ENCODE measurements at regions not wholly inside any gene's neighbourhood (a gene's known extent, or its start where the extent isn't known, plus 50 kb on each side); places are given as distances from the start of the nearest gene placed in this dataset.

GRCh38 chr4:73345399-73345975 lies 58.6 kb upstream of the ALB start:
- no peak for TF ChIP-seq CTCF (IDR thresholded peaks at IDR 0.05 in 2 of 3, conservative IDR thresholded peaks at IDR 0.05 in 1 of 3; ENCODE audit: control insufficient read depth in 2 of 3, extremely low read depth in 1 of 3, insufficient read depth in 1 of 3, low read depth in 3 of 3, low read length in 3 of 3)
- no peak for TF ChIP-seq EP300 (IDR thresholded peaks at IDR 0.05; ENCODE audit: borderline replicate concordance in 1 of 2, control insufficient read depth in 1 of 2, low read depth in 2 of 2, low read length in 2 of 2)
- no peak for TF ChIP-seq REST (IDR thresholded peaks at IDR 0.05; ENCODE audit: low read depth, low read length)
- no peak for TF ChIP-seq RAD51 (IDR thresholded peaks at IDR 0.05)
- TF ChIP-seq NR2F1 (conservative IDR thresholded peaks at IDR 0.05): no peak
- TF ChIP-seq MAX (IDR thresholded peaks at IDR 0.05; ENCODE audit: low read depth, low read length): no peak
- TF ChIP-seq TCF3 (IDR thresholded peaks at IDR 0.05; ENCODE audit: borderline replicate concordance, insufficient read depth, low read depth, low read length): no peak
- TF ChIP-seq ZBTB11 (CRISPR knock-in tag; IDR thresholded peaks at IDR 0.05): no peak
- TF ChIP-seq ATF2 (IDR thresholded peaks at IDR 0.05; ENCODE audit: low read length): no peak
- TF ChIP-seq ZNF274 (IDR thresholded peaks at IDR 0.05; ENCODE audit: insufficient read depth, insufficient read length): no peak
- TF ChIP-seq GABPA (IDR thresholded peaks at IDR 0.05; ENCODE audit: low read depth): no peak

Measured in GM12878 (cell line).